Activated naive CD8-positive, alpha-beta T cell treated with anti-CD3 and anti-CD28 coated beads, Interleukin-2, amount 50 U/mL, for 24 hours (primary cell): ENCODE measurements at regions not wholly inside any gene's neighbourhood (a gene's known extent, or its start where the extent isn't known, plus 50 kb on each side); places are given as distances from the start of the nearest gene placed in this dataset.

Experiments
- ATAC-seq: fragments of 150-1000 bp; cut with Tn5 transposase; one replicate; pipeline ENCODE4 v1.10.0; 2021
- DNase-seq: peaks from one replicate; pipeline ENCODE4 v3.0.0; 2021
- H3K27ac Mint-ChIP-seq: one replicate; pipeline ENCODE4 v1.8.0; 2021; ENCODE audit warnings: mild to moderate bottlenecking, mixed read lengths
- H3K27me3 Mint-ChIP-seq: one replicate; pipeline ENCODE4 v1.8.0; 2021; ENCODE audit warnings: mixed read lengths
- H3K36me3 Mint-ChIP-seq: one replicate; pipeline ENCODE4 v1.8.0; 2021; ENCODE audit warnings: low read depth, mixed read lengths
- H3K4me1 Mint-ChIP-seq: one replicate; pipeline ENCODE4 v1.8.0; 2021; ENCODE audit warnings: mixed read lengths
- H3K4me3 Mint-ChIP-seq: one replicate; pipeline ENCODE4 v1.8.0; 2021; ENCODE audit warnings: mild to moderate bottlenecking, moderate library complexity, mixed read lengths
- H3K9me3 Mint-ChIP-seq: one replicate; pipeline ENCODE4 v1.8.0; 2021; ENCODE audit warnings: mixed read lengths

- peaks cover 3% of the 10 kb centered on the region for H3K27me3 Mint-ChIP-seq
- H3K9me3 Mint-ChIP-seq: peaks cover 8% of the 10 kb centered on the region
- H3K4me1 Mint-ChIP-seq: no peaks in the 10 kb centered on the region
- no peak for DNase-seq
- no peak overlapping the region for H3K27ac Mint-ChIP-seq
- H3K36me3 Mint-ChIP-seq: peaks cover 4% of the 10 kb centered on the region
- no peak for ATAC-seq
- no peak overlapping the region for H3K4me3 Mint-ChIP-seq
Measured at GRCh38 chr22:49473286-49473685, 354.4 kb downstream of the BRD1 start.

GRCh38 chr22:49470741-49471503 is 356.8 kb downstream of the BRD1 start:
- no peaks in the 10 kb centered on the region for H3K36me3 Mint-ChIP-seq
- H3K9me3 Mint-ChIP-seq: no peaks in the 10 kb centered on the region
- no peak overlapping the region for H3K4me3 Mint-ChIP-seq
- no peak for ATAC-seq
- no peak overlapping the region for H3K27ac Mint-ChIP-seq
- no peaks in the 10 kb centered on the region for H3K27me3 Mint-ChIP-seq
- no peak for DNase-seq
- H3K4me1 Mint-ChIP-seq: no peaks in the 10 kb centered on the region

- Mint-ChIP-seq H3K27me3 (no peaks in the 10 kb centered on the region), H3K9me3 (no peaks in the 10 kb centered on the region), H3K4me3 (no peak overlapping the region), H3K4me1 (no peaks in the 10 kb centered on the region), H3K27ac (no peak overlapping the region), H3K36me3 (no peaks in the 10 kb centered on the region)
- no peak for DNase-seq
- ATAC-seq: no peak
Measured at GRCh38 chr22:49469896-49470740, 357.6 kb downstream of the BRD1 start.

GRCh38 chr22:49468487-49469198 is 359.0 kb downstream of the BRD1 start:
- Mint-ChIP-seq H3K4me3 (no peak overlapping the region), H3K27me3 (no peaks in the 10 kb centered on the region), H3K4me1 (no peaks in the 10 kb centered on the region), H3K27ac (no peak overlapping the region), H3K9me3 (no peaks in the 10 kb centered on the region), H3K36me3 (no peaks in the 10 kb centered on the region)
- DNase-seq: no peak
- ATAC-seq: no peak

- ATAC-seq (no peak), DNase-seq (no peak)
- Mint-ChIP-seq H3K27me3 (no peaks in the 10 kb centered on the region), H3K4me1 (peaks cover 1% of the 10 kb centered on the region), H3K4me3 (no peak overlapping the region), H3K27ac (no peak overlapping the region), H3K9me3 (no peaks in the 10 kb centered on the region), H3K36me3 (no peaks in the 10 kb centered on the region)
Measured at GRCh38 chr22:49466878-49467595, 360.6 kb downstream of the BRD1 start.

- H3K4me3 Mint-ChIP-seq: no peak overlapping the region
- H3K4me1 Mint-ChIP-seq: peaks cover 1% of the 10 kb centered on the region
- no peaks in the 10 kb centered on the region for H3K27me3 Mint-ChIP-seq
- H3K36me3 Mint-ChIP-seq: no peaks in the 10 kb centered on the region
- H3K9me3 Mint-ChIP-seq: no peaks in the 10 kb centered on the region
- ATAC-seq (no peak), DNase-seq (no peak)
- no peak overlapping the region for H3K27ac Mint-ChIP-seq
Measured at GRCh38 chr22:49464037-49464436, 363.6 kb downstream of the BRD1 start.

GRCh38 chr22:49462795-49463194 is 364.9 kb downstream of the BRD1 start:
- H3K4me1 Mint-ChIP-seq: peaks cover 1% of the 10 kb centered on the region
- no peak overlapping the region for H3K4me3 Mint-ChIP-seq
- H3K27ac Mint-ChIP-seq: no peak overlapping the region
- H3K27me3 Mint-ChIP-seq: peaks cover 4% of the 10 kb centered on the region
- no peaks in the 10 kb centered on the region for H3K36me3 Mint-ChIP-seq
- DNase-seq (no peak), ATAC-seq (no peak)
- no peaks in the 10 kb centered on the region for H3K9me3 Mint-ChIP-seq

- no peaks in the 10 kb centered on the region for H3K36me3 Mint-ChIP-seq
- DNase-seq (no peak), ATAC-seq (no peak)
- peaks cover 1% of the 10 kb centered on the region for H3K4me1 Mint-ChIP-seq
- no peak overlapping the region for H3K27ac Mint-ChIP-seq
- H3K27me3 Mint-ChIP-seq: peaks cover 4% of the 10 kb centered on the region
- no peaks in the 10 kb centered on the region for H3K9me3 Mint-ChIP-seq
- H3K4me3 Mint-ChIP-seq: no peak overlapping the region
Measured at GRCh38 chr22:49462291-49462690, 365.4 kb downstream of the BRD1 start.

- H3K9me3 Mint-ChIP-seq: no peaks in the 10 kb centered on the region
- H3K27me3 Mint-ChIP-seq: peaks cover 8% of the 10 kb centered on the region
- ATAC-seq (no peak), DNase-seq (no peak)
- no peaks in the 10 kb centered on the region for H3K36me3 Mint-ChIP-seq
- peaks cover 1% of the 10 kb centered on the region for H3K4me1 Mint-ChIP-seq
- H3K4me3 Mint-ChIP-seq: no peak overlapping the region
- H3K27ac Mint-ChIP-seq: no peak overlapping the region
Measured at GRCh38 chr22:49461674-49462073, 366.0 kb downstream of the BRD1 start.

- no peaks in the 10 kb centered on the region for H3K9me3 Mint-ChIP-seq
- no peak for DNase-seq
- H3K27ac Mint-ChIP-seq: no peak overlapping the region
- H3K4me3 Mint-ChIP-seq: no peak overlapping the region
- H3K36me3 Mint-ChIP-seq: no peaks in the 10 kb centered on the region
- peaks cover 1% of the 10 kb centered on the region for H3K4me1 Mint-ChIP-seq
- peaks cover 8% of the 10 kb centered on the region for H3K27me3 Mint-ChIP-seq
- no peak for ATAC-seq
Measured at GRCh38 chr22:49460592-49461281, 366.9 kb downstream of the BRD1 start.

- Mint-ChIP-seq H3K36me3 (no peaks in the 10 kb centered on the region), H3K9me3 (no peaks in the 10 kb centered on the region), H3K27me3 (peaks cover 11% of the 10 kb centered on the region), H3K4me1 (peaks cover 1% of the 10 kb centered on the region), H3K27ac (no peak overlapping the region), H3K4me3 (no peak overlapping the region)
- DNase-seq: no peak
- ATAC-seq: no peak
Measured at GRCh38 chr22:49460091-49460490, 367.6 kb downstream of the BRD1 start.

GRCh38 chr22:49458708-49459099 is 369.0 kb downstream of the BRD1 start:
- DNase-seq: no peak
- no peaks in the 10 kb centered on the region for H3K36me3 Mint-ChIP-seq
- no peak overlapping the region for H3K27ac Mint-ChIP-seq
- ATAC-seq: no peak
- peaks cover 12% of the 10 kb centered on the region for H3K27me3 Mint-ChIP-seq
- no peak overlapping the region for H3K4me3 Mint-ChIP-seq
- H3K9me3 Mint-ChIP-seq: no peaks in the 10 kb centered on the region
- H3K4me1 Mint-ChIP-seq: peaks cover 1% of the 10 kb centered on the region

- Mint-ChIP-seq H3K4me1 (peaks cover 1% of the 10 kb centered on the region), H3K4me3 (no peak overlapping the region), H3K27me3 (peaks cover 12% of the 10 kb centered on the region), H3K27ac (no peak overlapping the region), H3K9me3 (no peaks in the 10 kb centered on the region), H3K36me3 (no peaks in the 10 kb centered on the region)
- DNase-seq: no peak
- no peak for ATAC-seq
Measured at GRCh38 chr22:49457946-49458707, 369.5 kb downstream of the BRD1 start.
